ENCODE measurements at regions not wholly inside any gene's neighbourhood (a gene's known extent, or its start where the extent isn't known, plus 50 kb on each side); places are given as distances from the start of the nearest gene placed in this dataset.
"Not testable (repeated sequence)": the region's sequence is repeated elsewhere in the genome, so short reads cannot be mapped to it uniquely, and the experiment has no call there.

- DNase-seq = no peak
These were observed 134.4 kb downstream of the S1PR1 start for GRCh38 chr1:101371259-101371658.

GRCh38 chr1:101373570-101373969 is 136.8 kb downstream of the S1PR1 start:
- no peak for DNase-seq

- not testable (repeated sequence) for DNase-seq
These were observed 138.6 kb downstream of the S1PR1 start for GRCh38 chr1:101375448-101375847.

GRCh38 chr1:101376121-101377083 is 139.6 kb downstream of the S1PR1 start:
- no peak for DNase-seq

GRCh38 chr1:101377084-101377835 is 140.4 kb downstream of the S1PR1 start:
- no peak for DNase-seq

- no peak for DNase-seq
These were observed 142.2 kb downstream of the S1PR1 start for GRCh38 chr1:101379037-101379436.

- DNase-seq = no peak
These were observed 143.1 kb downstream of the S1PR1 start for GRCh38 chr1:101379950-101380349.

GRCh38 chr1:101382135-101382534 is 145.3 kb downstream of the S1PR1 start:
- no peak for DNase-seq

GRCh38 chr1:101388904-101389546 is 152.2 kb downstream of the S1PR1 start:
- DNase-seq = no peak

- no peak for DNase-seq
These were observed 152.7 kb downstream of the S1PR1 start for GRCh38 chr1:101389547-101389929.

- no peak for DNase-seq
These were observed 155.7 kb downstream of the S1PR1 start for GRCh38 chr1:101392552-101392951.

- no peak for DNase-seq
These were observed 157.2 kb downstream of the S1PR1 start for GRCh38 chr1:101394041-101394440.

- no peak for DNase-seq
These were observed 162.4 kb downstream of the S1PR1 start for GRCh38 chr1:101399222-101399621.

- no peak for DNase-seq
These were observed 169.5 kb downstream of the S1PR1 start for GRCh38 chr1:101406271-101406670.

- DNase-seq = no peak
These were observed 169.9 kb downstream of the S1PR1 start for GRCh38 chr1:101406681-101407080.

- DNase-seq = no peak
These were observed 170.8 kb downstream of the S1PR1 start for GRCh38 chr1:101407505-101408211.

GRCh38 chr1:101408212-101409042 is 171.6 kb downstream of the S1PR1 start:
- no peak for DNase-seq

- DNase-seq = no peak
These were observed 172.3 kb downstream of the S1PR1 start for GRCh38 chr1:101409102-101409501.

- DNase-seq = no peak
These were observed 173.4 kb downstream of the S1PR1 start for GRCh38 chr1:101410048-101410878.

- no peak for DNase-seq
These were observed 183.6 kb downstream of the S1PR1 start for GRCh38 chr1:101420406-101420805.

- not testable (repeated sequence) for DNase-seq
These were observed 191.3 kb downstream of the S1PR1 start for GRCh38 chr1:101428083-101428482.

All from CD4-positive, alpha-beta T cell treated with Interleukin-15 for 1 hour (primary cell).